ENCODE measurements at regions not wholly inside any gene's neighbourhood (a gene's known extent, or its start where the extent isn't known, plus 50 kb on each side); places are given as distances from the start of the nearest gene placed in this dataset.

DNA sequence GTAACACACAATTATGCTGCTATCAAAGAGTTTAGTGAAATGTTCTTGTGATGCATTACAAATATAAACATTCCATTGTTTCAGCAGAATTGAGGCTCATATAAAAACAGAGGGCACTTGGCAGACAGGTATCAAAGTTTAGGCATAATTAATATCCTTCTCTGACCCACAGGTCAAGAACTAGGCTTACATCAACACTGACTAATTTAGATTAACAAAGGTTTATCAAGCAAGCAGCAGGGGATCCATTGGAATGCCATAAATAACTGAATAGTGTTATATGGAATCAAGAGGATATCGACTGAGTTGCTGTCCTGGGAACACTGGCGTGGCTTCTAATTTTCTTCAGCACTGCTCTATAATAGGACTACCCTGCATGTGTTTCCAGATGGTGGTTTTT lies 414.5 kb upstream of the ARRDC3 start:
- no peak for TF ChIP-seq POLR2A (IDR thresholded peaks at IDR 0.05; ENCODE audit: extremely low read depth, insufficient read length)
- TF ChIP-seq, protein P1, sequence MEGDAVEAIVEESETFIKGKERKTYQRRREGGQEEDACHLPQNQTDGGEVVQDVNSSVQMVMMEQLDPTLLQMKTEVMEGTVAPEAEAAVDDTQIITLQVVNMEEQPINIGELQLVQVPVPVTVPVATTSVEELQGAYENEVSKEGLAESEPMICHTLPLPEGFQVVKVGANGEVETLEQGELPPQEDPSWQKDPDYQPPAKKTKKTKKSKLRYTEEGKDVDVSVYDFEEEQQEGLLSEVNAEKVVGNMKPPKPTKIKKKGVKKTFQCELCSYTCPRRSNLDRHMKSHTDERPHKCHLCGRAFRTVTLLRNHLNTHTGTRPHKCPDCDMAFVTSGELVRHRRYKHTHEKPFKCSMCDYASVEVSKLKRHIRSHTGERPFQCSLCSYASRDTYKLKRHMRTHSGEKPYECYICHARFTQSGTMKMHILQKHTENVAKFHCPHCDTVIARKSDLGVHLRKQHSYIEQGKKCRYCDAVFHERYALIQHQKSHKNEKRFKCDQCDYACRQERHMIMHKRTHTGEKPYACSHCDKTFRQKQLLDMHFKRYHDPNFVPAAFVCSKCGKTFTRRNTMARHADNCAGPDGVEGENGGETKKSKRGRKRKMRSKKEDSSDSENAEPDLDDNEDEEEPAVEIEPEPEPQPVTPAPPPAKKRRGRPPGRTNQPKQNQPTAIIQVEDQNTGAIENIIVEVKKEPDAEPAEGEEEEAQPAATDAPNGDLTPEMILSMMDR (IDR thresholded peaks at IDR 0.05; ENCODE audit: low read depth, low read length) = no peak
- TF ChIP-seq, protein P2, sequence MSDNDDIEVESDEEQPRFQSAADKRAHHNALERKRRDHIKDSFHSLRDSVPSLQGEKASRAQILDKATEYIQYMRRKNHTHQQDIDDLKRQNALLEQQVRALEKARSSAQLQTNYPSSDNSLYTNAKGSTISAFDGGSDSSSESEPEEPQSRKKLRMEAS (IDR thresholded peaks at IDR 0.05; ENCODE audit: low read depth, low read length) = no peak
- TF ChIP-seq MYC (IDR thresholded peaks at IDR 0.05; ENCODE audit: low read depth, low read length) = no peak

Data from NB4 (cell line).